ENCODE measurements at regions not wholly inside any gene's neighbourhood (a gene's known extent, or its start where the extent isn't known, plus 50 kb on each side); places are given as distances from the start of the nearest gene placed in this dataset.

GRCh38 chr5:135219868-135220267 is 179.2 kb downstream of the MACROH2A1 start:
- TF ChIP-seq, protein P1, sequence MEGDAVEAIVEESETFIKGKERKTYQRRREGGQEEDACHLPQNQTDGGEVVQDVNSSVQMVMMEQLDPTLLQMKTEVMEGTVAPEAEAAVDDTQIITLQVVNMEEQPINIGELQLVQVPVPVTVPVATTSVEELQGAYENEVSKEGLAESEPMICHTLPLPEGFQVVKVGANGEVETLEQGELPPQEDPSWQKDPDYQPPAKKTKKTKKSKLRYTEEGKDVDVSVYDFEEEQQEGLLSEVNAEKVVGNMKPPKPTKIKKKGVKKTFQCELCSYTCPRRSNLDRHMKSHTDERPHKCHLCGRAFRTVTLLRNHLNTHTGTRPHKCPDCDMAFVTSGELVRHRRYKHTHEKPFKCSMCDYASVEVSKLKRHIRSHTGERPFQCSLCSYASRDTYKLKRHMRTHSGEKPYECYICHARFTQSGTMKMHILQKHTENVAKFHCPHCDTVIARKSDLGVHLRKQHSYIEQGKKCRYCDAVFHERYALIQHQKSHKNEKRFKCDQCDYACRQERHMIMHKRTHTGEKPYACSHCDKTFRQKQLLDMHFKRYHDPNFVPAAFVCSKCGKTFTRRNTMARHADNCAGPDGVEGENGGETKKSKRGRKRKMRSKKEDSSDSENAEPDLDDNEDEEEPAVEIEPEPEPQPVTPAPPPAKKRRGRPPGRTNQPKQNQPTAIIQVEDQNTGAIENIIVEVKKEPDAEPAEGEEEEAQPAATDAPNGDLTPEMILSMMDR (IDR thresholded peaks at IDR 0.05) = no peak
- no peak for TF ChIP-seq POLR2A (IDR thresholded peaks at IDR 0.05)
- TF ChIP-seq EP300 (IDR thresholded peaks at IDR 0.05) = no peak
